ENCODE measurements at regions not wholly inside any gene's neighbourhood (a gene's known extent, or its start where the extent isn't known, plus 50 kb on each side); places are given as distances from the start of the nearest gene placed in this dataset.

- Histone ChIP-seq H3K9me3 (ENCODE audit: control insufficient read depth, insufficient read depth, low read depth, low read length) (no peaks in the 10 kb centered on the region), H3K27ac (ENCODE audit: low read length) (no peak overlapping the region), H3K36me3 (ENCODE audit: control insufficient read depth, insufficient read depth, low read length) (no peaks in the 10 kb centered on the region), H3K27me3 (ENCODE audit: control insufficient read depth, insufficient read depth, low read length) (no peaks in the 10 kb centered on the region), H3K4me1 (ENCODE audit: control insufficient read depth, insufficient read depth, low read length) (no peaks in the 10 kb centered on the region), H3K4me3 (ENCODE audit: low read depth in 2 of 2, low read length in 2 of 2) (no peak overlapping the region)
- TF ChIP-seq TCF7L2 (IDR thresholded peaks at IDR 0.05; ENCODE audit: low read depth, low read length) = no peak
- TF ChIP-seq CTCF (IDR thresholded peaks at IDR 0.05) = no peak
- no peak for TF ChIP-seq POLR2AphosphoS5 (IDR thresholded peaks at IDR 0.05; ENCODE audit: low read depth, low read length)
- TF ChIP-seq, protein P1, sequence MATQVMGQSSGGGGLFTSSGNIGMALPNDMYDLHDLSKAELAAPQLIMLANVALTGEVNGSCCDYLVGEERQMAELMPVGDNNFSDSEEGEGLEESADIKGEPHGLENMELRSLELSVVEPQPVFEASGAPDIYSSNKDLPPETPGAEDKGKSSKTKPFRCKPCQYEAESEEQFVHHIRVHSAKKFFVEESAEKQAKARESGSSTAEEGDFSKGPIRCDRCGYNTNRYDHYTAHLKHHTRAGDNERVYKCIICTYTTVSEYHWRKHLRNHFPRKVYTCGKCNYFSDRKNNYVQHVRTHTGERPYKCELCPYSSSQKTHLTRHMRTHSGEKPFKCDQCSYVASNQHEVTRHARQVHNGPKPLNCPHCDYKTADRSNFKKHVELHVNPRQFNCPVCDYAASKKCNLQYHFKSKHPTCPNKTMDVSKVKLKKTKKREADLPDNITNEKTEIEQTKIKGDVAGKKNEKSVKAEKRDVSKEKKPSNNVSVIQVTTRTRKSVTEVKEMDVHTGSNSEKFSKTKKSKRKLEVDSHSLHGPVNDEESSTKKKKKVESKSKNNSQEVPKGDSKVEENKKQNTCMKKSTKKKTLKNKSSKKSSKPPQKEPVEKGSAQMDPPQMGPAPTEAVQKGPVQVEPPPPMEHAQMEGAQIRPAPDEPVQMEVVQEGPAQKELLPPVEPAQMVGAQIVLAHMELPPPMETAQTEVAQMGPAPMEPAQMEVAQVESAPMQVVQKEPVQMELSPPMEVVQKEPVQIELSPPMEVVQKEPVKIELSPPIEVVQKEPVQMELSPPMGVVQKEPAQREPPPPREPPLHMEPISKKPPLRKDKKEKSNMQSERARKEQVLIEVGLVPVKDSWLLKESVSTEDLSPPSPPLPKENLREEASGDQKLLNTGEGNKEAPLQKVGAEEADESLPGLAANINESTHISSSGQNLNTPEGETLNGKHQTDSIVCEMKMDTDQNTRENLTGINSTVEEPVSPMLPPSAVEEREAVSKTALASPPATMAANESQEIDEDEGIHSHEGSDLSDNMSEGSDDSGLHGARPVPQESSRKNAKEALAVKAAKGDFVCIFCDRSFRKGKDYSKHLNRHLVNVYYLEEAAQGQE (IDR thresholded peaks at IDR 0.05; ENCODE audit: insufficient read depth in 1 of 2, low read depth in 2 of 2, low read length in 1 of 2) = no peak
- TF ChIP-seq SIN3A (IDR thresholded peaks at IDR 0.05; ENCODE audit: borderline replicate concordance, insufficient read depth, low read depth, low read length) = no peak
- ChIA-PET POLR2A (no interaction called here), CTCF (no interaction called here)
- intact Hi-C loops (cut with micrococcal nuclease; ENCODE audit: unreplicated experiment) = no loop called here
- in situ Hi-C loops (cut with HindIII; ENCODE audit: low pct_unique_long_range_greater_than_20kb, low sequenced_read_pairs) = no loop called here
- ATAC-seq (no peak), DNase-seq (ENCODE audit: low read depth, low spot score) (no peak)
- no TSS peak for BruUV-seq (replicated peaks)
Measured at GRCh38 chr21:39046236-39046916, 136.9 kb downstream of the PSMG1 start.

- TF ChIP-seq CTCF (IDR thresholded peaks at IDR 0.05) (no peak), TCF7L2 (IDR thresholded peaks at IDR 0.05; ENCODE audit: low read depth, low read length) (no peak), SIN3A (IDR thresholded peaks at IDR 0.05; ENCODE audit: borderline replicate concordance, insufficient read depth, low read depth, low read length) (no peak), POLR2AphosphoS5 (IDR thresholded peaks at IDR 0.05; ENCODE audit: low read depth, low read length) (no peak)
- TF ChIP-seq, protein P1 (IDR thresholded peaks at IDR 0.05; ENCODE audit: insufficient read depth in 1 of 2, low read depth in 2 of 2, low read length in 1 of 2) = no peak
- ChIA-PET POLR2A (no interaction called here), CTCF (no interaction called here)
- ATAC-seq (no peak), DNase-seq (ENCODE audit: low read depth, low spot score) (no peak)
- Histone ChIP-seq H3K4me1 (ENCODE audit: control insufficient read depth, insufficient read depth, low read length) (no peaks in the 10 kb centered on the region), H3K9me3 (ENCODE audit: control insufficient read depth, insufficient read depth, low read depth, low read length) (no peaks in the 10 kb centered on the region), H3K4me3 (ENCODE audit: low read depth in 2 of 2, low read length in 2 of 2) (no peak overlapping the region), H3K27me3 (ENCODE audit: control insufficient read depth, insufficient read depth, low read length) (no peaks in the 10 kb centered on the region), H3K36me3 (ENCODE audit: control insufficient read depth, insufficient read depth, low read length) (no peaks in the 10 kb centered on the region), H3K27ac (ENCODE audit: low read length) (no peak overlapping the region)
- in situ Hi-C loops (cut with HindIII; ENCODE audit: low pct_unique_long_range_greater_than_20kb, low sequenced_read_pairs) (no loop called here), intact Hi-C loops (cut with micrococcal nuclease; ENCODE audit: unreplicated experiment) (no loop called here)
- no TSS peak for BruUV-seq (replicated peaks)
Measured at GRCh38 chr21:39041816-39042215, 141.4 kb downstream of the PSMG1 start.
